ENCODE measurements at regions not wholly inside any gene's neighbourhood (a gene's known extent, or its start where the extent isn't known, plus 50 kb on each side); places are given as distances from the start of the nearest gene placed in this dataset.
A peak's percentile ranks its signal among the peaks of the same experiment; 100 is the strongest.

DNA sequence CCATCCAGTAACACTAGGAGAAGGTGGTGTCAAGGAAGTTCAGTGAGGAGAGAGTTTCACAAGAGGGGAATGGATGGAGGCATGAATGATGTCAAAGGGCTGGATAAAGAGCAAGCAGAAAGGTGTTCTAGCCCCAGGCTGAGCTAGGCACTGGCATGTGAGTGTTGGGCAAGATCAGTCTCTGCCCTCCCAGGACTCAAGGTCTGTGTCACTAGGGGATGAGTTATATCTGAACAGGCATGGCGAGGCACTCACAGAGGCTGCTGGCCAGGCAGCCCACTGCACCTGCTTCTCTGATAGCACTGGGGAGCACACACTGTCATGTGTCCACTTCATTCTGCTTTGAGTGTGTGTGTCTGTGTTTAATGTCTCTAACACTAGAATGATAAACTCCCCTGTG lies 903.8 kb downstream of the BCL11B start:
- no peak for DNase-seq

DNA sequence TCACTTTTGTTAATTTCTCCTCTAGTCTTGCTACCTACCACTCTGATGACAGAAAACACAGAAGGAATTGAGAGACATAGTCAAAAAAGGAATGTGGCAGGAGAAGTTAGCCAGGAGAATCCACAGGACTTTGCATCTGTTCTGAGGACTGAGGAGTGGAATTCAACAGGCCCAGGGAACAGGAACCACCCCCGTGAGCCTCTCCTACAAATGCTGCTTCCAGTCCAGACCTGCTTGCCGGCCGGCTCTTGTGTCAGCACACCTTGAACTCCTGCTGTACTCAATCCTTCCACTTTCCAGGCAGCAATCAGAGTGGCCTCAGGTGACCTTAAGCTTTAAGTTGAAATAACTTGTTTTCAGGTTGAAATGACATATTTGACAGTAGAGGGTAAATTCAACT lies 903.1 kb downstream of the BCL11B start:
- no peak for DNase-seq

DNA sequence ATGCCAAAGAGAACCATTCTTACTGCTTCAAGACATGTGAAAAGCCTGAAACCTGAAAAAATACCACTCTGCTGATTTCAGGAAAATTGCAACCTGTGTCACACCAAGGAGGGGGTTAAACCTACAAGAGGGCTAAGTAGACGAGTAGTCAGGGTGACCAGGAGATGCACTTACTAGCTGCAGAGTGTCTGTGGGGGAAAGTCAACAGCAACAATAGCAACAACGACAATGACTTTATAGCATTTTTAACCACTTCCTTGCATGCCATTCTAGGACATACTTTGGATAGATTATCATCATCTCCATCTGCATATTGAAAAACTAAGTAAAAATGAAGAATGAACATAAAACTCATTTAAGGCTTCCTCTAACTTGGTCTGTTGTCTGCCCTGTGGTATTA lies 902.7 kb downstream of the BCL11B start:
- DNase-seq: no peak

DNA sequence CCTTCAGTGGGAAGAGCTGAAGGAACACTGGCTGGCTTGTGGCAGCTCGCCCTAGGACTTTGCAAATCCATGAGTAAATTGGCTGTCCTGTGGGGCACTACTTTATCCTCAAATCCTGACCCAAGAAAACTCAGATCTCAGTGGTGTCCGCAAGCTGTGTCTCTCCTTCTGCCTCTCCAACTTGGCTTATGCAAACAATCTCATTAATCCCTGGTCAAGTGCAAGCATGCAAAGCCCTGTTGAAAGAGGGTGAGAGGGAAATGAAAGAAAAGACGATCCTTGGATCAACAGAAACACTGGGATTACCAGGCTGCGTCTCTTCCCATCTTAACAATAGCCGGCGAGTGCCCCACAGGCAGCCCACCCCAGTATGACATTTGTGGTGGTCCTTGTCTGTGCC lies 901.6 kb downstream of the BCL11B start:
- no peak for DNase-seq

DNA sequence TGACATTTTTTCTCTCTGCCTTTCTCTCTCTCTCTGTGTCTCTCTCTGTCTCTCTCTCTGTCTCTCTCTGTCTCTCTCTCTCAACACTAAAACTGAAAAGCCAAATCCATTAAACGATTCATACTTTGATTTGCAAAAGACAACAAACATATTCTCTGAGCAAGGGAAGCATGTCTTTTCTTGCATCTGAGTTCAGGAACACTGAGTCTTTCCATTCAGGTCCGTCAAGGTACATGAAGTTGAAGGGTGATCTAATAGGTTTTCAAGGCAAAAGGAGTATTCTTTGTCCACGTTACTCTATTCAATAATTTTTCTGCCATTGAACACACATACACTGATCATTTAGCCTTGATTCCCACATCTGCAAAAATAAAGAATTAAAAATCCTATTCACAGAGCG lies 900.9 kb downstream of the BCL11B start:
- DNase-seq: no peak

DNA sequence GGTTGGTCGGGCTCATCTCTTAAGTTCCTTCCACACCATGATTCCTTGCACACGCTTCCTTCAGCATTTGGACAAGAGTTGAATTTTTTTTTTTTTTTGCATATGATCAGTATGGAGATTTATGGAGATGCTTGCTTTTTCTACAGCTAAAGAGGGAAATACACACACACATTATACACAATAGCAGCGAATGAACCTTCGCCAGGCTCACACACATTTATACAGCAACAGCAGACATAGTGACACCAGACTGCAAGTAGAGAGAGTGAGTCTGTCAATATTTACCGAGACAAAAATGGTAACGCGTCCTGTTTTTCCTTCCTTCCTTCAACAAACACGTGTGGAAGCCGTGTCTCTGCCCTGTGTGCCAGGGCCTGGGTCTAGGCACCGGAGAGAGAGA lies 897.9 kb downstream of the BCL11B start:
- DNase-seq: no peak

DNA sequence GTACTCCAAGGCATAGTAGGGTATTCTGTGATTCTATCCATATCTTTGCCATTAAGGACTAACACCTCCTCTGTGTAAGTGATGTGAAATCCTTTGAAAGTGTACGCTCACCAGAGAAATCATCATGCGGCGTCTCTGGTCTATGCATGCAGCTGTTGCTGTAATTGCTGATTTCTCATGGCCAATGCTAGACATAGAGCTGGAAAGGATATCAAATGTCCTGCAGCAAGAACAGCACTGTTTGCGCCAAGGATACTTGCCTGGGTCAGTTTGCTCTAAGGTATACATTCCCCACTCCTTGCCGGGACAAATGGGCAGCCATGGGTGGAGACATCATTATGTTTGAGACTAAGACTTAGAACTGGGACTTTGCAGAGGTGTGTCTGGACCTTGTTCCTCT lies 896.4 kb downstream of the BCL11B start:
- no peak for DNase-seq

DNA sequence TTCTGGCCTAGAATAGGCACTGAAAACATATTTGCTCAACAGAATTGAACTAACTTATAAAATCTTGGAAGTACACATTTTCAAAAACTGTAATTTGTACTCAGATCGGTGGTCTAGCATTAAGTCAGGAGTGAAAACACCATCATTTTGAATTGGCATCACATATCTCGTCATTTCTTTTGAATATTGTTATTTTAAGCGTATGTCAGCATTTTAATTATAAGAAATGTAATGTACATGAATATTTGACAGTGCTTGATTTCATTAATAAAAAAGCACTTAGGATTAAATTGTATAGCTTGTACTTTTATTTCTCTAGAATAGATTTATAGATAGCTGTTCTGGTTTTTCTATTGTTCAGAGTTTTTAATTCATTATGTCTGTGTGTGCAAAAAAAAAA lies 892.2 kb downstream of the BCL11B start:
- DNase-seq: no peak

DNA sequence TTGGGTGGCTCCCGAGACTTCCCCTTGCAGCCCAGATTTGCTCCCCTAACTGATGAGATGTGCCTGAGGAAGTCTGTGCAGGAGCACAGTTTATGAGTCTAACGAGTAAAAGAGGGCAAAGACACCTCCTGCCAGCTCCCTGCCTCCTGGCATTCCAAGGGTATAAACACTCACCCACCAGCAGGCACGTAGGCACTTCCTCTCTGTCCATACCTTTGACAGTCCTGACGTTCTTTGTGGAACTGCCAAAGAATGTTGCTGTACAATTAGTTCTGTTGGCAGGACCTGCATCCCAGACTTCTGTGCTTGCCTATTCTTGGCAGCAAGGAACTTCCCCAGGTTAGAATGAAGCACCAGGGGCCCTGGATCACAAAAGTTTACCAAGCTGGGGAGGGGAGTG lies 889.3 kb downstream of the BCL11B start:
- DNase-seq: no peak

DNA sequence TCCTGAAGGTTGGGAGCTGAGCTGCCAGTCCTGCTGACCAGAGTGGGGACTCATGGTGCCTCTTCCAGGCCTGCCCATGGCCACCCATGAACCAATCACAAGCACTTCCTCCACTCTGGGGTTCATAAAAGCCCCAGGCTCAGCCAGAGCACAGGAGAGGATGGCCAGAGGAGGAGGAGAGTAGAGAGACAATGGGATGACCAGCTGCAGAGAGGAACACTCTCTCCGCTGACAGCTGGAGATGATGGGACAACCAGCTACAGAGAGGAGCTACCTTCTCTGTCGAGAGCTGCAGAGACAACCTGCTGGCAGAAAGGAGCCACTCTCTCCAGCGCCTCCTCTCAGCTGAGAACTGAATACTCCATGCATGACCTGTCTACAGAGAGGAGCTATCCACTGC lies 886.1 kb downstream of the BCL11B start:
- DNase-seq: no peak

DNA sequence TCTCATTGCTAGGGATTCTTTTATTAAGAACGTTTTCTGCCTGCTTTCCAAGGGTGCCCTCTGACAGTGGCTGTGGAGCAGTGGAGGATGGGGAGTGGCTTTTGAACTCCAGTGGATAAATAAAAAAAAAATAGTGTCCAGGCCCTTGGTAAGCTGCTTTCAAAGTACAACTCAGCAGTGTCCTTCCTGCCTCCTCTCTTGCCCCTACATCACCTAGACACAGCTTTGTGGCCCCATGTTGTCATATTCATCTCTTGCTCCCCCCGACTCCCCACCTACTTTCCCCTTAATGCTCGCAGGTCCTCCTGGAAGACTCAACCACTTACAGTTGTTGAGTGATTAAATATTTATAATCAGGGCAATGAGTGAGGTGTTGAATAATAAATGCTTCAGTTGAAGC lies 880.9 kb downstream of the BCL11B start:
- DNase-seq: no peak

DNA sequence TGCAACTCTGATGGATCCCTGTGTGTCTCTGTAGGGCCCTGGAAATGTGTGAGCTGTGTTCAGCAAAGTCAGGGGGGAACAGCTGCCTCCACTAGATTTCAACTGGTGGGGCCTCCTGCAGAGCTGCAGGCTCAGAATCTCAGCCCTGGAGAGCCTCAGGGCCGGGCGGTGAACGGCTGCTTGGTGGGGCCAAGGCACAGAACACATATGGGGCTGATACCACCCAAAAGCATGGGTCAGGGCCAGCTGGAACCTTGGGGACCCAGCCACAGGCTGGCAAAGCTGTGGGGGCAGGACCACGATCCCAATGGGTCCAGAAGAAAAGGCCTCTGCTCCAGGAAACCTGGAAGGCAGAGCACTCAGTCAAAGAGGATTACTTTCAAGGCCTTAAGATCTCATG lies 878.5 kb downstream of the BCL11B start:
- no peak for DNase-seq

DNA sequence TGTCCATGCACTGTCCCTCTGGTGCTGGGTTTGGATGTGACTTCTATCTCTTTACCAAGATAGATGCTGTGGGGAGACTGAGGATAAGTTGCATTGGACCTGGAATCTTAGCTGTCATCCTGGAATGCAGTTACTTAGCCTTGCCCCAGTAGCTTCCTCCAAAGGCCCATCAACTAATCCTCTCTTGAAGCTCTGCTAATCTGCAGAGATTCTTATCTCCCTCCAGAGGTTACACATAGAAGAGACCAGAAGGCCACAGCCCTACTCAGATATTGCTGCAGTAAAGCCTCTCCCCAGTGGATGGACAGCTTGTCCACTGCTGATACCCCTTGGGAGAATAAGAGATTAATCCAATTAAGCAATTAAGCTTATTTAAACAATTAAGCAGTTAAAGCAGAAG lies 867.2 kb downstream of the BCL11B start:
- DNase-seq: peak; percentile 62

DNA sequence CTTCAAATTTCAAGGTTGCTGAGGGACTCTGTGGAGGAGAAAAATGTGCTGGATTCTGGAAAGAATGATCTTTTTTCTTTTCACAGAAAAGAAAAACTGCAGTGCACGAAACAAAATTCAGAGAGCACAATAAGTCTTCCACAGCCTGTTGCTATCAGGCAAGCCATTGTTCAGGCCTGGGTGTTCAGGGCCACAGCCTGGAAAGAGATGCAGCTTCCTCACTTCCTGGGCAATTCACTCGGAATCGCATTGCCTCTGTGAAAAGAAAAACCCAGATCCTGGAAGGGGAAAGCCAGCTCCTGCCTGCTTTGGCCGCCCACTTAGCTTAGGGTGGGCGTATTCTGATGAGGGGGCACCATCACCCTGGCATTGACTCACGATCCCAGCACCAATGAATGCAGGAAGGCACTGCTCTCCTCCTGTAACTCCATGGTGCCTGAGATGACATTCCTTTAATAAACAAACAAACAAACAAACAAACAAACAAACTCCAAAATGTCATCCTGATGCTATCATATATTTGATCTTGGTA lies 863.9 kb downstream of the BCL11B start:
- no peak for DNase-seq

DNA sequence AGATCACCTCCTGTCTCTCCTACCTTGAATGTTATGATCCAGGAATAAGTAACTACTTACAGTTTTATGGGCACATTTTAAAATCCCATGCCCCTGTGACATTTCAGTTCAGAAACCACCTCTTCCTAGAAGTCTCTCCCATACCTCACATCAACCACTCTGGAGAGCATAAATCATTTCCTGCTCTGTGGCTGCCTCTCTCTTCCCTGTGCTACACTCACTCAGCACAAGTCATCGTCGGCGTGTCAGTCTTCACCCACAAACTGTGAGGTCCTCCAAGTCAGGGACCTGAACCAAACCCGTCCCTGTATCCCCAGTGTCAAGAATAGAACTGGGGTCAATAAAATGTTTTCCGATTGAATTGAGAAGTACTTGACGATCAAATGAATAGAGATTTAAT lies 863.3 kb downstream of the BCL11B start:
- no peak for DNase-seq

DNA sequence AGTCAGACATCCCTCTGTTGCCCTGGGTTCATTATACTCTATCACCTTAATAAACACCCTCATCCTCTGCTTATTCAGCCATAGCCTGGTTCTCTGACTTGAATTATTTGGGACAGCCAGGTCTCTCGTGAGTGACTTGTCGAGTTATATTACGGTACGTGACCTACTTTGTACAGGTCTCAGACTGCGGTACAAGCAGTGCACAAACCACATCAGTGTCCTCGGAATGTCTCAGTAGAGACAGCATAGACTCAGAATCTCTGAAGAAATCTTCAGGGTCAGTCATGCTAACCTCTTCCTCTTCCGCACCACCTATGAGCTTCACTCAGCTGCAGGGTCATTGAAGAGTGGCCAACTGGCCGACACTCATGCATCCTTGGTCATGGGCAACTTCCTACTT lies 860.8 kb downstream of the BCL11B start:
- DNase-seq: no peak

DNA sequence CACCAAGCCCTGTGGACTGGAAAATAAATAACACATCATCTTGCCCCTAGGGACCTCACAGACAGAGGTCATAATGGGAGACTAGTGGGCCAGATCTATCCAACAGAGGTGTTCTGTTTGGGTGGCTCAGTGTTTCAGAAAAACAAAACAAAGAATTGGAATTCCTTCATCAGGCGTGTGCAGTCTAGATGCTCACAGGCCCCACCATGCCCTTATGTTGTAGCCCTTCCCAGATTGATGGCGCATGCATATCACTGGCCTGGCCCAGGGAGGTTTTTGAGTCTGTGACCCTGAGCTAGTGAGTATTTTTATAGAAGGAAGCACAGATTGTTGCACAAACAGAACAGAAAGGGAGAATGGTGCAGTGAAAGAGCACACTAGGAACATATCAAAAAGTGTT lies 859.6 kb downstream of the BCL11B start:
- no peak for DNase-seq

DNA sequence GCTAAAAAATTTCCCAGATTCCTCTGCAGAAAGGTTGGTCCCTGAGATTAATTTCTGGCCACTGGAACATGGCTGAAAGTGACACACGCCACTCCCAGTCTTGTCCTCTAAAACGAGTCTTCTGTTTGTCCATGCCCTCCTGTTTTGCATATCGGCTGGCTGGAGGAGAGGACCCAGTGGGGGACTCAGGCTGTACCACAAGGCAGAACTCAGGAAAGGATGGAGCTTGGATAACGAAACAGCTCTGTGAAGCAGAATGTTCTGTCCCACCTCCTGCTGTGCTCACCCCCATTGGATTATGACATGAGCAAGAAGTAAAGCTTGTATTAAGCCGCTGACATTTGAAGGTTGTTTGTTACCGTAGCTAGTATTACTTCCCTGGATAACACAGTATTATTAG lies 856.2 kb downstream of the BCL11B start:
- no peak for DNase-seq

DNA sequence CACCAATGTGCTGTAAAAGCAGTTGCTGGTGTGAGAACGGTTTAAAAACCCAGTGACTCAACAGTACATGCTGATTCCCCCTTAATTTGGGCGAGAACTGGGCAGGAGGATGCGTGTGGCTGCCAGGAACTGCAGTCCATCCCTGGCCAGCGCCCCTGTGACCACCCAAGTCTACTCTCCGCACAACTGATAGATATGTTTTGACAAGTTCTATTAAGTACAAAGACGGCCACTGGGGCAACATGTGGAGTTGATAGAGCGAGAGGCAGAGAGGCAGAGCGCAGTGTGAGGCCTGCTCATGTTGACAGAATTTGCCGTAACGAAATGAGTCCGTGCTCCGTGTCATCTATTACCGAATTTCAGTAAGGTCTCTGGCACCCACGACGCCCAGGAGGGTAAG lies 855.0 kb downstream of the BCL11B start:
- no peak for DNase-seq

DNA sequence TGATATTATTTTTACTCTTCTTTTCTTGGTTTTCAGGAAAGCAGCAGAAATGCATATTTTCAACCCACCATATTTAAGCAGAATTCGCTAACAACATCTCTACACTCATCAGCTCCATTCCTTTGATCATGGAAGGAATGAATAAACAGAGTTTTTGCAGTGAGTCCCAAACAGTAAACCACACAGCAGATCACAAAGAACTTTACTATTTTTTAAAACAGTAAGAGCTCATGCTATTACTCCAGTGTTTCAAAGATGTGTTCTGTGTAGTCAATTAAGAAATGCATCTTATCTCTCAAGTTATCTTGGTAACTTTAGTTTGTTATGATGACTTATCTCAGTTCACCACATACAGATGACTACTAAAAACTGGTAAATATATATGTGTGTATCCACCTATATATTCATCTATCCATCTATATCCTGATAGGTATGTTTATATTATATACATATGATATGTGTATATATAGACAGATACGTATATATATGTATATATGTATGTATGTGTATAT lies 843.5 kb downstream of the BCL11B start:
- no peak for DNase-seq

DNA sequence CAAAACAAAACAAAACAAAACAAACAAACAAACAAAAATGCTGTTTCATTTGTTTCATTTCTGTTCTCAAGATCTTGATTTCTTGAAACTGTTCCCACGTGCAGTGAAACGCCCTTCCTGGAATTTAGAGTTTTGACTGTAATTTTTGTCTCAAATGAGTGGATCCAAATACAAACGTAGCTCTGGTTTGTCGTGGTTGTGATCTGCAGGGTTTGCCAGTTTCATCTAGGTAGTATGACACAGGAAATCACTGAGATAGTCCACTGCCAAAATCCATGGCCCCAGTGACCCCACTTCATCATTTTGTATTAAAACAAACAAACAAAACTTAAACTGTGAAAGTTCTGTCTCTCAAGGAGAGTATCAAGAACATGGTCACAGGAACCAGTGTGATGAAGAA lies 838.6 kb downstream of the BCL11B start:
- no peak for DNase-seq

DNA sequence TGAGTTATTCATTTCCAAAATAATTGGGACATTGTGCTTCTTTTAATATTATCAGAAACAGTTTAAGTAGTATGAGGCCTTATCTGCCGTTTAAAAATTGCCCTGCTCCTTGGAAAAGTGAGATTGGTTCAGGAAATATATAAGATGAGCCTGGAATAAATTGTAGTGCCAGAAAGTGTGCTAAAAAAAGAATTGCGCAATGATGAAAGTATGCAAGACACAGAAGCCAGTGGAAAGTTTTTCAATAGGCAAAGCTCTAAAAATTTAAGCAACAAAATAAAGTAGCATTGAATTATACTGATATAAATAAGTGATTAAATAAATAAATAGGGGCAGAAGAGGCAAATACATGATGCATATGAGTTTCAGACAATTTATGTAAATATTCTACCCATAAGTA lies 834.9 kb downstream of the BCL11B start:
- DNase-seq: no peak

DNA sequence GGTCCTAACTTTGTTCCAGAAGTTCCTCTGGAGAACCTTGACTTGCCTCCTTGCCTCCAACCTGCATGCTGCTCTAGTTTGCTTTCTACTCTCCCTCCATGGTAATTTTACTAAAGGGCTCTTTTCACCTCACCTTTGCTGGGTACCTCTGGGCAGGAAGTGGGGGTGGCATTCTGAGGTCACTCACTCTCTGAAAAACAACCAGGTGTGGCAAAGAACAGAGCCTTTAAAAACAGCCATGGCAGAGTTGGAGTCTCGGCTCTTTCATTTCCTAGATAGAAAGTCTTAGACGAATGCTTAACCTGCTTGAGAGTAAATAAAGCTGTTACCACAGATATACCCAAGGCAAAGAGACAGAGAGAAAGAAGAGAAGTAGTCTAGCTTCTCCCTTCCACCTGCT lies 827.9 kb downstream of the BCL11B start:
- DNase-seq: no peak

DNA sequence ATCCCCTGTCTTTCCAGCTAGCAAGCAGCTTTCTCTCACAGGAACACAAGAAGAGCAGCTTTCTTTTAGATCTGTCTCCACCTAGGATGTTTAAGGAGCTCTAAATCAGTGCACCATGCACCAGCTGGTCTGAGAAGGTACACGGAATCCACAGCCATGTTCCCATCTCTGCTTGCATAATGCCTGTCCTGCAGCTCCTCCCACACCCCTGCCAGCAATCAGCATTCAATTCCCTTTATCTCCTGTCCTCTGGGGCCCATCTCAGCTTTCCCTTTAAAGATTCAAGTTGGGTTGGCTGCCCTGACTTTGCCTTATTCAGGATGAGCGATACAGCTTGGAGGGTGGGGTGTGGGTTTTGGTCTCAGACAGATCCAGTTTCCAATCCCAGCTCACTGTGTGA lies 826.3 kb downstream of the BCL11B start:
- DNase-seq: no peak

DNA sequence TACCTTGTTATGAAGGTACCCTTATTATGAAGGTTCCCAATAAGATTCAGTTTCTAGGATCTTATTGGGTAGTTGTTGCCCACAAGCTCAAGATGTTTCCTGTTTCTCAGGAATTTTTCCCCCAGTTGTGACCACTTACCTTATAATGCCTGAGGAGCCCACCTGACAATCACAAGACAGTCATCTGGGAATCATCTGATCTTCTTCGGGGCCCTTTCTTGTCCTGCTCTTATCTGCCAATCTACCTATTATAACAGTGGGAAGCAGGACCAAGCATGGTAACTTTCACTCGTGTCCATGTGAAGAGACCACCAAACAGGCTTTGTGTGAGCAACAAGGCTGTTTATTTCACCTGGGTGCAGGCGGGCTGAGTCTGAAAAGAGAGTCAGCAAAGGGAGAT lies 825.5 kb downstream of the BCL11B start:
- no peak for DNase-seq

DNA sequence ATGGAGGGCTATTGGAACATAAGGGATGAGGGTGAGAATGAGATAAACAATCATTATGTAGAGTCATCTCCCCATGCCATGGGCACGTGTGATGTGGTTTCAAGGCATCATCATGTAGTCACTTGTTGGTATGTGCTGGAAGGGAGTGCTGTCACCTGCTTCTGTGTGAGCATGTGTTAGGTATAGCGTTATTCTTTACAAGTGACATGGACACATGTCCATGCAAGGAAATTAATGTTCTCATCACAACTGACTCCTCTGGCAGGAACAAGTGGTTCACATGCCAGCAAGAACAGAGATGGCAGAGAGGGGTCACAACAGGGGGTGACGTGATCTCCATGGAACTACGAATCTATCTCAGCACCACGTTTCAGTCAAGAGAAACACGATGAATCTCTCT lies 815.8 kb downstream of the BCL11B start:
- no peak for DNase-seq
